ENCODE measurements at regions not wholly inside any gene's neighbourhood (a gene's known extent, or its start where the extent isn't known, plus 50 kb on each side); places are given as distances from the start of the nearest gene placed in this dataset.
"Not testable (repeated sequence)": the region's sequence is repeated elsewhere in the genome, so short reads cannot be mapped to it uniquely, and the experiment has no call there.

- DNase-seq, result peak; percentile 59
Measured at GRCh38 chr1:146401281-146401825, 172.5 kb upstream of the NOTCH2NLA start.

GRCh38 chr1:146400173-146401121 lies 171.6 kb upstream of the NOTCH2NLA start:
- DNase-seq, result peak; percentile 51

DNA sequence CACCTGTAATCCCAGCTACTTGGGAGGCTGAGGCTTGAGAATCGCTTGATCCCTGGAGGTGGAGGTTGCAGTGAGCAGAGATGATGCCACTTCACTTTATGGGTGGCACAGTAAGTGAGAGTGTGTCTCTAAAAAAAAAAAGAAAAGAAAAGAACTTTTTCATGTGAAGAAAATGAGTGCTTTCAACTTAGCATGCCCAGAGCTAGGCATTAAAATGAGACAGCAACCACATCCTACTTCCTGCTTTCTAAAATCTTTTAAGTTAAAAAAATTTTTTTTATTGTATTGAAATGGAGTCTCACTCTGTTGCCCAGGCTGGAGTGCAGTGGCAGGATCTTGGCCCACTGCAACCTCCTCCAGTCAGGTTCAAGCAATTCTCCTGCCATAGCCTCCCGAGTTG lies 170.4 kb upstream of the NOTCH2NLA start:
- DNase-seq, result peak; percentile 25

- DNase-seq, result not testable (repeated sequence)
Measured at GRCh38 chr1:146396801-146397200, 168.0 kb upstream of the NOTCH2NLA start.

DNA sequence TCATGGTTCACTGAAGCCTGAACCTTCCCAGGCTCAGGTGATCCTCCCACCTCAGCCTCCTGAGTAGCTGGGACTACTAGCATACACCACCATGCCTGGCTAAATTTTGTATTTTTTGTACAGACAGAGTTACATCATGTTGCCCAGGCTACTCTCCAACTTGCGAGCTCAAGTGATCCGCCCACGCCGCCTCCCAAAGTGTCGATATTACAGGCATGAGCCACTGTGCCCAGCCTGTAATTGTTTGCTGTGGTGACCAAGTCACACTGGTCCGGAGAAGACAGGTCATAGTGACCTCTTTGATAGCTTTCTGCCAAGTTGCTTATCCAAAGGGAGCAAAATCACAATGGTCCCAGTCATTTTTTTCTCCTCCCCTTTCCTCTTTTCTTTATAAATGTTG lies 167.4 kb upstream of the NOTCH2NLA start:
- not testable (repeated sequence) for DNase-seq

DNA sequence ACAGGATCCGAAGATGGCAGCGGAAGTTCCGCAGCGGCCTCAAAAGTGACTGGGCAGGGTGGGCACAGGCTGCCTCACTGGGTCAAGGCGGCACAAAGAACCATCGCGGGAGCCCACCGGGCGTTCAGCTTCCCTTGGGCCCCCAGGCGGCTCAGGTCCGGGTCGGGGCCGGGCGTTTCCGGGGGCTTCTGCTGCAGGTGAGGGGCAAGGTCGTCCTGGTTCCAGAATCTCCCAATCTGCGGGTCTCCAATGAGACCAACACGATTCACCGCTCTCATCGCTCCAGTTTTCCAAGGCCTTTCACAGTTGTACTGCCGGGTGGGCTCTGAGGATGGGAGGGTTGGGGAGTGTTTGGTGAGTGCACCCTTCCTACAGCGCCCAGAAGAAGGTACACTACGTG lies 165.0 kb upstream of the NOTCH2NLA start:
- not testable (repeated sequence) for DNase-seq

DNA sequence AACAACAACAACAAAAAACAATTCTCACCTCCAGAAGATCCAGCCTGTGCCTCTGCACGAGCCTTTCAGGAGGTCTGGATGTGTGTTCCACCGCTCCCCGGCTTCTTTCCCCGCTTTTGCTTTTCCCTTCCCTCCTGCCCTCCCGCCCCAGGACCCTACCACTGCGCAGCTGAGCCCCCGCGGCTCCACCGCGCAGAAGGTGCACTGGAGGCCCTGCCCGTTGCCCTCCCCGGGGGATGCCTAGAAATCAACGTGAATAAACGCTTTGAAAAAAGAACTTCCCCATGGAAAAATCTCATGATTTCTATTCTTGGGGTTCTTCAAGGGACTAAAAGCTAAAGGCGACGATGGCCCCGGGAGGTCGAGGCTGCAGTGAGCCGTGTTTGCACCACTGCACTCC lies 164.3 kb upstream of the NOTCH2NLA start:
- not testable (repeated sequence) for DNase-seq

DNA sequence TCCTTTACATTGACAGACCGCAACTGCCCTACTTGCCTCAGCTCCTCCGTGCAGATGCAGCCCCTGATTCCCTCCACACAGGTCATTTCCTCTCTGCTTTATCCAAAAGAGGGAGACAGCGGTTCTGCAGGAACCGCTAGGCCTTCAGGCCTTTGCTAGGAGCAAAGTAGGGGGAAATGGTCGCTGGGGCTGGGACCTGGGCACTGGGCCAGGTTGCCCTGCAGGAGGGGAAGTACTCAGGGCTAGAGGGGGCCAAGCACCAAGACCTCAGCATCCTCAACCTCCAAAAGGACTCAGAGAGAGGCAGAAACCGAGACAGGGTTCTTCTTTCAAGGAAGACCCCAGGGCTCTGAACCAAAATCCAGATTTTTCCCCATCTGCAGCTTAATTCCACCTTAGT lies 160.4 kb upstream of the NOTCH2NLA start:
- not testable (repeated sequence) for DNase-seq

GRCh38 chr1:146387750-146388469 lies 159.1 kb upstream of the NOTCH2NLA start:
- DNase-seq, result peak; percentile 21

DNA sequence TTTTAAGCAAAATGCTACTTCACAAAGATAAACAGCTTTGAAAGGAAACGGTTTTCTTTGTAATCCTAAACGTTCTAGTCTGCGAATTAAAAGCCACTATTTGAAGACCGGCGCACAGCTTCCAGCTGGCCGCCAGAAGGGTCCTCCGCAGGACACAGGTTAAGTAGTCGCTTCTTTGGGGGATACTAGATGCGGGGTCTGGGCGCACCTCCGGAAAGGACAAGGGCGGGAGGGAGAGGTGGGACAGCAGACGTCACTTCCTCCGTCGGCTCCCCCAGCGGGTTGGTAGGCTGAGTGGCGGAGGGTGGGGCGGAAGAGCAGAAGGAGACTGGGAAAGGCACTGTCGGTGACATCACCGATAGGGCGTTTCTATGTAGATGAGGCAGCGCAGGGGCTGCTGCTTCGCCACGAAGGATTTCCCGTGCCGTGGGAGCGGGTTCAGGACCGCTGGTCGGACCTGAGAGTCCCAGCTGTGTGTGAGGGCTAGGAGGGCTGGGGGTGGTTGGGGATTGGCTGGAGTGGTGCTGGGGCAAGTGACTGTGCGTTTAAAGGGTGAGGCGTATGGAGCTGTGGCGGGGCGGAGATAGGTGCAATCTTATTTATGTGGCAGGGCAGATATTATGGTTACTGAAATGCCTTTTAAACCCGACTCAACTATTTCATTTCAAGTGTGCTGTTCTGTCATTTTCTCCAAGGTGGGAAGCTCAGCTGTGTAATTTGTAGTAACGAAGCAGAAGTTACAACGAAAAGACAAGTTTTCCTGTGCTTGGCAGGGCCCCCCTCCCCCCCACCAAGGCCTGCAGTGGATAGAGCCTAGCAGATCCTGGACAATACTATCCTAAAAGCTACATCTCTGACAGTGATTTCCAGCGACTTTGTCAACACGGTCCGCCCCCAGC lies 158.3 kb upstream of the NOTCH2NLA start:
- peak; percentile 74 for DNase-seq

DNA sequence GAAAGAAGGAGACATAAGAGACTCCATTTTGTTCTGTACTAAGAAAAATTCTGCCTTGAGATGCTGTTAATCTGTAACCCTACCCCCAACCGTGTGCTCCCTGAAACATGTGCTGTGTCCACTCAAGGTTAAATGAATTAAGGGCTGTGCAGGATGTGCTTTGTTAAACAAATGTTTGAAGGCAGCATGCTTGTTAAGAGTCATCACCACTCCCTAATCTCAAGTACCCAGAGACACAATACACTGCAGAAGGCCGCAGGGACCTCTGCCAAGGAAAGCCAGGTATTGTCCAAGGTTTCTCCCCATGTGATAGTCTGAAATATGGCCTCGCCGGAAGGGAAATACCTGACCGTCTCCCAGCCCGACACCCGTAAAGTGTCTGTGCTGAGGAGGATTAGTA lies 152.4 kb upstream of the NOTCH2NLA start:
- DNase-seq, result not testable (repeated sequence)

GRCh38 chr1:146376708-146377496 lies 148.1 kb upstream of the NOTCH2NLA start:
- DNase-seq, result peak; percentile 92

- DNase-seq, result peak; percentile 92
Measured at GRCh38 chr1:146376309-146376707, 147.5 kb upstream of the NOTCH2NLA start.

GRCh38 chr1:146375108-146375507 lies 146.3 kb upstream of the NOTCH2NLA start:
- not testable (repeated sequence) for DNase-seq

- peak; percentile 73 for DNase-seq
Measured at GRCh38 chr1:146369940-146370339, 141.1 kb upstream of the NOTCH2NLA start.

DNA sequence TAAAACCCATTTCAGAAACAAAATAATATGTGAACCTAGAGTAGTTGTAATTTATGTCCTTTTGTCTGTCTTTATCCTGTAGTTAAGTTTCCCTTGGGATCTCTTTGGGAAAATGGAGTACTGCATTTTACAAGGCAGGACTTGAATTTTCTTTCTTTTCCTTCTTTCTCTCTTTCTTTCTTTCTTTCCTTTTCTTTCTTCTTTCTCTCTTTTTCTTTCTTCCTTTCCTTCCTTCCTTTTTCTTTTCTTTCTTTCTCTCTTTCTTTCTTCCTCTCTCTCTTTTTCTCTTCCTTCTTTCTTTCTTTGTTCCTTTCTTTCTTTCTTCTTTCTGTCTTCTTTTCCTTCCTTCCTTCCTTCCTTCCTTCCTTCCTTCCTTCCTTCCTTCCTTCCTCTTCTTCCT lies 126.6 kb upstream of the NOTCH2NLA start:
- not testable (repeated sequence) for DNase-seq

DNA sequence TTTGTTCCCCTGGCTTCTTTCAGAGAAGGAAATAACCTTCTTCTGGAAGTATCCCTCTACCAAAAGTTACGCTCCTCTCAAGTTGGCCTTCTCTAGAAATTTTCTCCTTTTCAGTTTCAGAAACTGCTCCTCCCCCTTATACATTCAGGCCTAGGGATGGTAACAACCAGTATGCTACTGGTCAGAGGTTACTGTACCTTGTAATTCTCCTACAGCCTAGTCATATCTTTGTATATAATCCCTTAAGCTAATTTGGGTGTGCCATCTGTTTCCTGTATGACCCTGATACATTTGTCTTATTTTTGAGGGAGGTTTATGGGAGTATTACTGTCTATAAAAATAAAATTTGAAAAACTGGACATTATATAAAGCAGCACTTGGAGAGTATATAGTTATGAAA lies 98.0 kb upstream of the NOTCH2NLA start:
- DNase-seq, result not testable (repeated sequence)

- not testable (repeated sequence) for DNase-seq
Measured at GRCh38 chr1:146324463-146324862, 95.6 kb upstream of the NOTCH2NLA start.

DNA sequence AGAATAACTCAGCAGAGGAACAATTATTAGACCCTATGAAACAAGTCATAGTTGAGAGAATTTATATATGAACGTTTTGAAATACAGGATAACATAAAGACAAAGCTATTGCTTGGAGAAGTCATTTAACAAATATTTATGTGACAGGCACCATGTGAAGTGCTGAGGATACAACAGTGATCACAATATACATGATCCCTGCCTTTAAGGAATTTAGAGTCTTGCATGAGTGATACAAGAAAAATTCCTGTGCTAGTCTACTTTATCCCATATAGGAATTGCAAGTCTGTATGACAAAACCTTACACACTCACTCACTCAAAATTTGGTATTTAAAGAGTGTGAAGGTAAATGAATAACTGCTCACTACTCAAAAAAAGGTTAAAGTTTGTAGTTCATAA lies 94.5 kb upstream of the NOTCH2NLA start:
- DNase-seq, result not testable (repeated sequence)

- not testable (repeated sequence) for DNase-seq
Measured at GRCh38 chr1:146322893-146323292, 94.1 kb upstream of the NOTCH2NLA start.

DNA sequence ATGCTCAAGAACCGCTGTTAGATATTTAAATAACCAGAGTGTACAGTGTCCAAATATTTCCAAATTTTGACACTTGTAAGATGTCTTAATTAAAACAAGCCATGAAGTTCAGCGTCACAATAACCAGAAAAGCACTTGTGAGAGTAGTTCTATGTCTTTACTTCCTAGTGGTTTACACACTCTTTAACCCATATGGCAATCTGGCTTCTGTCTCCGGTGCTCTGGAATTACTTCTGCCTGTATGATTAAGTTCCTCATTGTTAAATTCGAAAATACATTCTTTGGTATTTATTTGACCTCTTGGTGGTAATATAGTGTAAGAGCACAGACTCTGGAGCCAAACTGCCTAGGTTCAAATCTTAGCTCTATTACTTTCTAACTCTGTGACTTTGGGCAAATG lies 89.9 kb upstream of the NOTCH2NLA start:
- DNase-seq, result not testable (repeated sequence)

- not testable (repeated sequence) for DNase-seq
Measured at GRCh38 chr1:146317785-146318184, 89.0 kb upstream of the NOTCH2NLA start.

Measured in CD4-positive, alpha-beta T cell treated with Interleukin-21 for 1 hour (primary cell).